Kidney glomerular epithelial cell (primary cell): ENCODE measurements at regions not wholly inside any gene's neighbourhood (a gene's known extent, or its start where the extent isn't known, plus 50 kb on each side); places are given as distances from the start of the nearest gene placed in this dataset.

Experiments used
- DNase-seq: peaks from one replicate; lab custom pipeline; 2025; lab: John Stamatoyannopoulos, UW

GRCh38 chr2:136373029-136373428, 255.1 kb upstream of the CXCR4 start:
- DNase-seq, result no peak

GRCh38 chr2:136363900-136364299, 246.0 kb upstream of the CXCR4 start:
- no peak for DNase-seq

- no peak for DNase-seq
Observed at GRCh38 chr2:136363470-136363869, 245.5 kb upstream of the CXCR4 start.

- DNase-seq, result no peak
Observed at GRCh38 chr2:136362676-136363390, 244.9 kb upstream of the CXCR4 start.

GRCh38 chr2:136361521-136361920, 243.6 kb upstream of the CXCR4 start:
- DNase-seq, result no peak

GRCh38 chr2:136360790-136361189, 242.8 kb upstream of the CXCR4 start:
- no peak for DNase-seq

- DNase-seq, result no peak
Observed at GRCh38 chr2:136359121-136359965, 241.4 kb upstream of the CXCR4 start.

GRCh38 chr2:136358576-136358975, 240.6 kb upstream of the CXCR4 start:
- no peak for DNase-seq

GRCh38 chr2:136357007-136357380, 239.0 kb upstream of the CXCR4 start:
- no peak for DNase-seq

GRCh38 chr2:136356125-136357006, 238.4 kb upstream of the CXCR4 start:
- no peak for DNase-seq

GRCh38 chr2:136351684-136352083, 233.7 kb upstream of the CXCR4 start:
- DNase-seq, result no peak

- DNase-seq, result no peak
Observed at GRCh38 chr2:136347981-136348380, 230.0 kb upstream of the CXCR4 start.

- no peak for DNase-seq
Observed at GRCh38 chr2:136344339-136344738, 226.4 kb upstream of the CXCR4 start.

- DNase-seq, result no peak
Observed at GRCh38 chr2:136342138-136342537, 224.2 kb upstream of the CXCR4 start.

GRCh38 chr2:136334967-136335366, 217.0 kb upstream of the CXCR4 start:
- no peak for DNase-seq

- DNase-seq, result no peak
Observed at GRCh38 chr2:136332436-136333095, 214.6 kb upstream of the CXCR4 start.

- no peak for DNase-seq
Observed at GRCh38 chr2:136331226-136331625, 213.3 kb upstream of the CXCR4 start.

- no peak for DNase-seq
Observed at GRCh38 chr2:136328207-136328795, 210.4 kb upstream of the CXCR4 start.

- no peak for DNase-seq
Observed at GRCh38 chr2:136327162-136327852, 209.4 kb upstream of the CXCR4 start.

GRCh38 chr2:136325844-136326331, 207.9 kb upstream of the CXCR4 start:
- DNase-seq, result no peak

- DNase-seq, result no peak
Observed at GRCh38 chr2:136324966-136325365, 207.0 kb upstream of the CXCR4 start.
